GM10248 (cell line): ENCODE measurements at regions not wholly inside any gene's neighbourhood (a gene's known extent, or its start where the extent isn't known, plus 50 kb on each side); places are given as distances from the start of the nearest gene placed in this dataset.

ENCODE experiments used
- CTCF ChIA-PET: fragments of 300-600 bp; sonication (Branson Sonifier 250); formaldehyde crosslinking; extraction: SDS; loops from one replicate; lab custom pipeline; 2021; ENCODE audit warnings: antibody characterized with exemption; lab: Yijun Ruan, JAX
- POLR2A ChIA-PET: fragments of 350-650 bp; sonication (Branson Sonifier 250); formaldehyde crosslinking; extraction: SDS; loops from one replicate; lab custom pipeline; 2020; ENCODE audit warnings: antibody characterized with exemption; lab: Yijun Ruan, JAX
- DNase-seq: peaks from one replicate; pipeline ENCODE4 v3.0.0; 2012; ENCODE audit errors: extremely low spot score
- CTCF ChIP-seq: IDR thresholded peaks from 2 replicates; pipeline ENCODE4 v1.5.1; 2012; ENCODE audit warnings: mild to moderate bottlenecking, low read depth; ENCODE audit errors: extremely low read depth, missing control alignments, control extremely low read depth

- TF ChIP-seq CTCF: no peak
- CTCF ChIA-PET: interaction anchor here (1.3 to 1.8 kb wide), 5 partner anchors 8 to 173 kb away, joined by 3 to 6 read pairs (median 4); no protein-coding TSS in a partner anchor
- POLR2A ChIA-PET: no interaction called here
- no peak for DNase-seq
Measured at GRCh38 chr12:107304588-107305532, 211.5 kb upstream of the CRY1 start.

- DNase-seq: no peak
- POLR2A ChIA-PET: no interaction called here
- CTCF ChIA-PET: interaction anchor here (1.3 to 1.4 kb wide), 2 partner anchors 86 to 175 kb away, joined by 3 to 4 read pairs; no protein-coding TSS in a partner anchor
- TF ChIP-seq CTCF: no peak
Measured at GRCh38 chr12:107306141-107306659, 212.9 kb upstream of the CRY1 start.

GRCh38 chr12:107308310-107308709 lies 215.0 kb upstream of the CRY1 start:
- ChIA-PET CTCF (interaction anchor here (1.4 kb wide), 1 partner anchor 88 kb away, joined by 3 read pairs; no protein-coding TSS in a partner anchor), POLR2A (no interaction called here)
- TF ChIP-seq CTCF: no peak
- no peak for DNase-seq

- ChIA-PET CTCF (no interaction called here), POLR2A (no interaction called here)
- DNase-seq: no peak
- no peak for TF ChIP-seq CTCF
Measured at GRCh38 chr12:107309020-107309419, 215.7 kb upstream of the CRY1 start.

GRCh38 chr12:107310621-107311020 lies 217.3 kb upstream of the CRY1 start:
- POLR2A ChIA-PET: no interaction called here
- no peak for DNase-seq
- CTCF ChIA-PET: no interaction called here
- TF ChIP-seq CTCF: no peak

GRCh38 chr12:107311682-107312081 lies 218.3 kb upstream of the CRY1 start:
- ChIA-PET POLR2A (no interaction called here), CTCF (interaction anchor here (1.9 kb wide), 1 partner anchor 16 kb away, joined by 4 read pairs; no protein-coding TSS in a partner anchor)
- no peak for TF ChIP-seq CTCF
- no peak for DNase-seq
